Fibroblast of mammary gland (primary cell): ENCODE measurements at regions not wholly inside any gene's neighbourhood (a gene's known extent, or its start where the extent isn't known, plus 50 kb on each side); places are given as distances from the start of the nearest gene placed in this dataset.

Source experiments
- DNase-seq: peaks from one replicate; pipeline ENCODE4 v3.0.0-alpha.2; 2010; ENCODE audit warnings: low read depth
- H3K4me3 ChIP-seq: 2 replicates; pipeline ENCODE4 v1.5.1; 2011; ENCODE audit warnings: low read depth, mild to moderate bottlenecking, low read length, moderate library complexity; ENCODE audit not compliant: control insufficient read depth
- CTCF ChIP-seq: conservative IDR thresholded peaks from 2 replicates; pipeline ENCODE4 v1.5.1; 2011; ENCODE audit warnings: low read depth, low read length, inconsistent platforms; ENCODE audit not compliant: control insufficient read depth, insufficient read depth

- no peak overlapping the region for H3K4me3 ChIP-seq
- TF ChIP-seq CTCF = no peak
- DNase-seq = no peak
Observed at GRCh38 chr5:6936031-6936430, 222.8 kb downstream of the TENT4A start.

- TF ChIP-seq CTCF = no peak
- no peak for DNase-seq
- no peak overlapping the region for H3K4me3 ChIP-seq
Observed at GRCh38 chr5:6937677-6938076, 224.4 kb downstream of the TENT4A start.

- DNase-seq = no peak
- TF ChIP-seq CTCF = no peak
- no peak overlapping the region for H3K4me3 ChIP-seq
Observed at GRCh38 chr5:6941631-6942030, 228.4 kb downstream of the TENT4A start.

GRCh38 chr5:6943197-6944112, 230.2 kb downstream of the TENT4A start:
- DNase-seq = no peak
- H3K4me3 ChIP-seq = no peak overlapping the region
- no peak for TF ChIP-seq CTCF

GRCh38 chr5:6948562-6948961, 235.3 kb downstream of the TENT4A start:
- no peak for DNase-seq
- TF ChIP-seq CTCF = no peak

GRCh38 chr5:6949230-6949629, 236.0 kb downstream of the TENT4A start:
- no peak for TF ChIP-seq CTCF
- H3K4me3 ChIP-seq = no peak overlapping the region
- DNase-seq = no peak

More at GRCh38 chr5:6948562-6948961, 235.3 kb downstream of the TENT4A start:
- H3K4me3 ChIP-seq = no peak overlapping the region

- no peak for TF ChIP-seq CTCF
- no peak overlapping the region for H3K4me3 ChIP-seq
- DNase-seq = no peak
Observed at GRCh38 chr5:6950250-6950649, 237.0 kb downstream of the TENT4A start.
